ENCODE measurements at regions not wholly inside any gene's neighbourhood (a gene's known extent, or its start where the extent isn't known, plus 50 kb on each side); places are given as distances from the start of the nearest gene placed in this dataset.

GRCh38 chr14:64639340-64639821, 64.8 kb upstream of the PLEKHG3 start:
- H3K27ac Mint-ChIP-seq: no peak overlapping the region
- H3K27me3 Mint-ChIP-seq: peaks cover 25% of the 10 kb centered on the region
- H3K36me3 Mint-ChIP-seq: no peaks in the 10 kb centered on the region

DNA sequence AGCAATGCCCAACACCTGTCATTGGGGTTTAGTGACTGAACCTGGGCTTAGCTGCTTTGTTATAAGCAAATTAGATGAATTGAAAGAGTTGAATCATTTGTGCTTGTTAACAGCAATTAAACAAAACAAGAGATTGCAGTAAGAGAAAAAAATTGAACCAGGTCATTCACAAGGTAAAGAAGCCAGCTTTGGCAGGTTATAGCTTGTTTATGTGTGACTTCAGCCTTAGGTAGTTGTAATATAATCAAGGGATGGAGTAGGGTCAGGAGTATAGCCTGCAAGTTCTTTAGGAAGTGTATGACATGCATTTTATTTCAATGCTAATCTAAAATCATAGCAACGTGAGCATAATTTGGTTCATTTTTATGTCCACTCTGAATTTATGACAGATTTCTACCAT, 63.4 kb upstream of the PLEKHG3 start:
- Histone ChIP-seq H3K36me3 (ENCODE audit: control insufficient read depth, insufficient read depth, low read length) (no peaks in the 10 kb centered on the region), H3K27me3 (ENCODE audit: control insufficient read depth, insufficient read depth, low read length) (peaks cover 5% of the 10 kb centered on the region), H3K4me3 (ENCODE audit: low read depth, low read length) (no peak overlapping the region), H3K4me1 (ENCODE audit: control insufficient read depth, insufficient read depth, low read length, poor library complexity, severe bottlenecking) (no peaks in the 10 kb centered on the region), H3K9me3 (ENCODE audit: control insufficient read depth in 2 of 2, low read length in 2 of 2) (no peaks in the 10 kb centered on the region), H3K27ac (ENCODE audit: insufficient read depth, low read length, poor library complexity, severe bottlenecking) (no peak overlapping the region)
- H3K36me3 Mint-ChIP-seq: no peaks in the 10 kb centered on the region
- H3K9me3 Mint-ChIP-seq: peaks cover 0 to 1% (median 0%) of the 10 kb centered on the region in 7 donors
- DNase-seq: no peak
- no peak for ATAC-seq (ENCODE audit: low read depth in 2 of 2)
- peaks cover 0 to 4% (median 3%) of the 10 kb centered on the region in 4 donors for H3K4me1 Mint-ChIP-seq
- no peak overlapping the region for H3K4me3 Mint-ChIP-seq
- peaks cover 25% of the 10 kb centered on the region for H3K27me3 Mint-ChIP-seq
- no peak overlapping the region for H3K27ac Mint-ChIP-seq

More at GRCh38 chr14:64639340-64639821, 64.8 kb upstream of the PLEKHG3 start:
- Mint-ChIP-seq H3K4me1 (peaks cover 0 to 4% (median 3%) of the 10 kb centered on the region in 4 donors), H3K9me3 (peaks cover 0 to 1% (median 0%) of the 10 kb centered on the region in 7 donors), H3K4me3 (no peak overlapping the region)
- H3K27me3 ChIP-seq (ENCODE audit: control insufficient read depth, insufficient read depth, low read length): peaks cover 5% of the 10 kb centered on the region
- H3K4me1 ChIP-seq (ENCODE audit: control insufficient read depth, insufficient read depth, low read length, poor library complexity, severe bottlenecking): no peaks in the 10 kb centered on the region
- DNase-seq (no peak), ATAC-seq (ENCODE audit: low read depth in 2 of 2) (no peak)
- H3K36me3 ChIP-seq (ENCODE audit: control insufficient read depth, insufficient read depth, low read length): no peaks in the 10 kb centered on the region
- no peak overlapping the region for H3K4me3 ChIP-seq (ENCODE audit: low read depth, low read length)
- H3K27ac ChIP-seq (ENCODE audit: insufficient read depth, low read length, poor library complexity, severe bottlenecking): no peak overlapping the region
- no peaks in the 10 kb centered on the region for H3K9me3 ChIP-seq (ENCODE audit: control insufficient read depth in 2 of 2, low read length in 2 of 2)

- Mint-ChIP-seq H3K27me3 (peaks cover 27% of the 10 kb centered on the region), H3K4me3 (no peak overlapping the region), H3K36me3 (no peaks in the 10 kb centered on the region), H3K4me1 (peaks cover 0 to 2% (median 2%) of the 10 kb centered on the region in 4 donors), H3K9me3 (peaks cover 0 to 1% (median 0%) of the 10 kb centered on the region in 7 donors), H3K27ac (no peak overlapping the region)
- H3K4me1 ChIP-seq (ENCODE audit: control insufficient read depth, insufficient read depth, low read length, poor library complexity, severe bottlenecking): no peaks in the 10 kb centered on the region
- H3K4me3 ChIP-seq (ENCODE audit: low read depth, low read length): no peak overlapping the region
- no peaks in the 10 kb centered on the region for H3K9me3 ChIP-seq (ENCODE audit: control insufficient read depth in 2 of 2, low read length in 2 of 2)
- H3K36me3 ChIP-seq (ENCODE audit: control insufficient read depth, insufficient read depth, low read length): no peaks in the 10 kb centered on the region
- peaks cover 5% of the 10 kb centered on the region for H3K27me3 ChIP-seq (ENCODE audit: control insufficient read depth, insufficient read depth, low read length)
- H3K27ac ChIP-seq (ENCODE audit: insufficient read depth, low read length, poor library complexity, severe bottlenecking): no peak overlapping the region
- DNase-seq (no peak), ATAC-seq (ENCODE audit: low read depth in 2 of 2) (no peak)
Measured at GRCh38 chr14:64641760-64642159, 62.5 kb upstream of the PLEKHG3 start.

DNA sequence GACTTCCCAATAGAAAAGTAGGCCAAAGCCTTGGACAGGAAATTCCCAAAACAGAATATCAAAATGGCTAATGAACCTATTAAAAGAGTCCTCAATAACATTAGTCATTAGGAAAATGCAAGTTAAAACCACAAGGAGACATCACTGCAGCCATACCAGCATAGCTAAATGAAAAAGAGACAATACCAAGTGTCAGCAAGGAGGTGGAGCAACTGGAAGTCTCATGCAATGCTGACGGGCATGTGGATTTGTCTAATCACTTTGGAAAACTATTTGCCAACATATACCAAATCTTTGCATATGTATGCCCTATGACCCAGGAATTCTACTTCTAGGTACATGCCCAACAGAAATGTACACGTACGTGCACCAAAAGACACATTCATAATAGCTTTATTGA, 60.5 kb upstream of the PLEKHG3 start:
- Mint-ChIP-seq H3K27me3 (peaks cover 24% of the 10 kb centered on the region), H3K4me3 (no peak overlapping the region), H3K4me1 (no peaks in the 10 kb centered on the region), H3K9me3 (peaks cover 0 to 1% (median 0%) of the 10 kb centered on the region in 7 donors), H3K36me3 (no peaks in the 10 kb centered on the region), H3K27ac (no peak overlapping the region)
- no peak overlapping the region for H3K27ac ChIP-seq (ENCODE audit: insufficient read depth, low read length, poor library complexity, severe bottlenecking)
- no peak for ATAC-seq (ENCODE audit: low read depth in 2 of 2)
- no peak overlapping the region for H3K4me3 ChIP-seq (ENCODE audit: low read depth, low read length)
- no peak for DNase-seq
- H3K27me3 ChIP-seq (ENCODE audit: control insufficient read depth, insufficient read depth, low read length): peaks cover 3% of the 10 kb centered on the region
- no peaks in the 10 kb centered on the region for H3K36me3 ChIP-seq (ENCODE audit: control insufficient read depth, insufficient read depth, low read length)
- H3K9me3 ChIP-seq (ENCODE audit: control insufficient read depth in 2 of 2, low read length in 2 of 2): no peaks in the 10 kb centered on the region
- H3K4me1 ChIP-seq (ENCODE audit: control insufficient read depth, insufficient read depth, low read length, poor library complexity, severe bottlenecking): no peaks in the 10 kb centered on the region

- Mint-ChIP-seq H3K4me1 (no peaks in the 10 kb centered on the region), H3K27ac (no peak overlapping the region), H3K9me3 (peaks cover 0 to 1% (median 0%) of the 10 kb centered on the region in 7 donors), H3K36me3 (no peaks in the 10 kb centered on the region), H3K27me3 (peaks cover 24% of the 10 kb centered on the region), H3K4me3 (no peak overlapping the region)
- no peak for DNase-seq
- H3K27ac ChIP-seq (ENCODE audit: insufficient read depth, low read length, poor library complexity, severe bottlenecking): no peak overlapping the region
- no peaks in the 10 kb centered on the region for H3K9me3 ChIP-seq (ENCODE audit: control insufficient read depth in 2 of 2, low read length in 2 of 2)
- peaks cover 3% of the 10 kb centered on the region for H3K27me3 ChIP-seq (ENCODE audit: control insufficient read depth, insufficient read depth, low read length)
- no peaks in the 10 kb centered on the region for H3K4me1 ChIP-seq (ENCODE audit: control insufficient read depth, insufficient read depth, low read length, poor library complexity, severe bottlenecking)
- ATAC-seq (ENCODE audit: low read depth in 2 of 2): no peak
- no peaks in the 10 kb centered on the region for H3K36me3 ChIP-seq (ENCODE audit: control insufficient read depth, insufficient read depth, low read length)
- no peak overlapping the region for H3K4me3 ChIP-seq (ENCODE audit: low read depth, low read length)
Measured at GRCh38 chr14:64644629-64645028, 59.6 kb upstream of the PLEKHG3 start.

GRCh38 chr14:64645220-64645892, 58.9 kb upstream of the PLEKHG3 start:
- Mint-ChIP-seq H3K27ac (no peak overlapping the region), H3K36me3 (no peaks in the 10 kb centered on the region), H3K27me3 (peaks cover 30% of the 10 kb centered on the region), H3K4me3 (no peak overlapping the region), H3K9me3 (peaks cover 0 to 1% (median 0%) of the 10 kb centered on the region in 7 donors), H3K4me1 (no peaks in the 10 kb centered on the region)
- Histone ChIP-seq H3K27me3 (ENCODE audit: control insufficient read depth, insufficient read depth, low read length) (peaks cover 3% of the 10 kb centered on the region), H3K27ac (ENCODE audit: insufficient read depth, low read length, poor library complexity, severe bottlenecking) (no peak overlapping the region), H3K4me1 (ENCODE audit: control insufficient read depth, insufficient read depth, low read length, poor library complexity, severe bottlenecking) (no peaks in the 10 kb centered on the region), H3K4me3 (ENCODE audit: low read depth, low read length) (no peak overlapping the region), H3K9me3 (ENCODE audit: control insufficient read depth in 2 of 2, low read length in 2 of 2) (no peaks in the 10 kb centered on the region), H3K36me3 (ENCODE audit: control insufficient read depth, insufficient read depth, low read length) (no peaks in the 10 kb centered on the region)
- DNase-seq: no peak
- no peak for ATAC-seq (ENCODE audit: low read depth in 2 of 2)

DNA sequence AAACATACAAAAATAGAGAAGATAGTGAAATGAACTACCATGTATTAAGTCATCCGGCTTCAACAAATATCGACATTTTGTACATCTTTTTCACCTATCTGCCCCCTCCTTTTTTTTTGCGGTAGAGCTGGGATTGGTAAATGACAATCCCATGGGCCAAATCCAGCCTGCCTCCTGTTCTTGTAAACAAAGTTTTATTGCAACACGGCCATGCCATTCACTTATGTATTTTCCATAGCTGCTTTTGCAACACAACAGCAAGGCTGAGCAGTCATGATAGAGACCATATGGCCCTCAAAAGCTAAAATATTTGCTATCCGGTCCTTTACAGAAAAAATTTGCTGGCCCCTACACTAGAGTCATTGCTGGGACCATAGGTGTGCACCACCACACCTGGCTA, 58.1 kb upstream of the PLEKHG3 start:
- Histone ChIP-seq H3K36me3 (ENCODE audit: control insufficient read depth, insufficient read depth, low read length) (no peaks in the 10 kb centered on the region), H3K4me3 (ENCODE audit: low read depth, low read length) (no peak overlapping the region), H3K27me3 (ENCODE audit: control insufficient read depth, insufficient read depth, low read length) (peaks cover 3% of the 10 kb centered on the region), H3K4me1 (ENCODE audit: control insufficient read depth, insufficient read depth, low read length, poor library complexity, severe bottlenecking) (no peaks in the 10 kb centered on the region), H3K27ac (ENCODE audit: insufficient read depth, low read length, poor library complexity, severe bottlenecking) (no peak overlapping the region), H3K9me3 (ENCODE audit: control insufficient read depth in 2 of 2, low read length in 2 of 2) (no peaks in the 10 kb centered on the region)
- Mint-ChIP-seq H3K4me3 (no peak overlapping the region), H3K27me3 (peaks cover 28% of the 10 kb centered on the region), H3K9me3 (peaks cover 0 to 1% (median 0%) of the 10 kb centered on the region in 7 donors), H3K36me3 (no peaks in the 10 kb centered on the region), H3K27ac (no peak overlapping the region), H3K4me1 (no peaks in the 10 kb centered on the region)
- DNase-seq (no peak), ATAC-seq (ENCODE audit: low read depth in 2 of 2) (no peak)

DNA sequence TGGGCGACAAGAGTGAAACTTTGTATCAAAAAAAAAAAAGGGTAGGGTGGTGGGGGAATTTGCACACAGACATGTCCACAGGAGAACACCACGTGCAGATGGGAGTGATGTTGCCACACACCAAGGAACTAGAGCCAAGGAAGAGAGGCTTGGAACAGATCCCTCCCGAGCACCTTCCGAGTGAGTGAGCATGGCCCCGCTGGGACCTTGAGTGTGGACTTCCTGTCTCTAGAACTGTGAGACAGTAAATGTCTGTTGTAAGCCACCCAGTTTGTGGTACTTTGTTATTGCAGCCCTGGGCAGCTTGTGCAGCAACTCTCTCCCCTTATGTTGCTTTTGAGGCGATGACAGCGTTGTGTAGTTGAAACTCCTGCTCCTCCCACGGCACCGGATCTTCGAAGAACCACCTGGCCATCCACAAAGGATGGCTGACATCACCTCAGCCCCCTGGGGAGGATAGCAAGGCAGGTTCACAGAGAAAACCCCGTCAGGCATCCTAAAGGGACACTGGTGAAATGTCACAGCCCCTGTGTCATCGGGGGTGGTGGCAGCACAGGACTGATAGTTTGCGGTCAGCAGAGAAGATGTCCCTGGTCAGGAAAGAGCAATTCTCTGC, 54.7 kb upstream of the PLEKHG3 start:
- H3K27ac ChIP-seq (ENCODE audit: insufficient read depth, low read length, poor library complexity, severe bottlenecking): no peak overlapping the region
- H3K36me3 ChIP-seq (ENCODE audit: control insufficient read depth, insufficient read depth, low read length): no peaks in the 10 kb centered on the region
- H3K4me1 ChIP-seq (ENCODE audit: control insufficient read depth, insufficient read depth, low read length, poor library complexity, severe bottlenecking): no peaks in the 10 kb centered on the region
- Mint-ChIP-seq H3K4me1 (no peaks in the 10 kb centered on the region), H3K9me3 (no peaks in the 10 kb centered on the region), H3K27ac (no peak overlapping the region), H3K36me3 (no peaks in the 10 kb centered on the region), H3K27me3 (peaks cover 38% of the 10 kb centered on the region), H3K4me3 (no peak overlapping the region)
- DNase-seq: no peak
- H3K27me3 ChIP-seq (ENCODE audit: control insufficient read depth, insufficient read depth, low read length): no peaks in the 10 kb centered on the region
- H3K9me3 ChIP-seq (ENCODE audit: control insufficient read depth in 2 of 2, low read length in 2 of 2): no peaks in the 10 kb centered on the region
- ATAC-seq (ENCODE audit: low read depth in 2 of 2): no peak
- no peak overlapping the region for H3K4me3 ChIP-seq (ENCODE audit: low read depth, low read length)

All from CD4-positive, CD25-positive, alpha-beta regulatory T cell (primary cell).